OCI-LY1 (cell line): ENCODE measurements at regions not wholly inside any gene's neighbourhood (a gene's known extent, or its start where the extent isn't known, plus 50 kb on each side); places are given as distances from the start of the nearest gene placed in this dataset.

ENCODE experiments used
- CTCF ChIP-seq: fragments of 200-600 bp; sonication (generic), shearing (Covaris generic); IDR thresholded peaks from 2 replicates; pipeline ENCODE4 v1.5.1; 2017; ENCODE audit warnings: mild to moderate bottlenecking, antibody characterized with exemption, low read length, moderate library complexity, mixed read lengths
- EZH2 ChIP-seq: fragments of 200-600 bp; sonication (generic), shearing (Covaris generic); IDR thresholded peaks from 2 replicates; pipeline ENCODE4 v1.8.0; 2017; ENCODE audit warnings: borderline replicate concordance, mixed run types, mild to moderate bottlenecking, antibody characterized with exemption, low read length, moderate library complexity, mixed read lengths

GRCh38 chr12:88932457-88932856 is 352.2 kb upstream of the KITLG start:
- TF ChIP-seq EZH2 (no peak), CTCF (no peak)
